Stimulated activated CD4-positive, alpha-beta T cell treated with anti-CD3 and anti-CD28 coated beads, Interleukin-12 subunit alpha, Interleukin-12 subunit beta, amount 100 ng/mL, for 4 hours (primary cell): ENCODE measurements at regions not wholly inside any gene's neighbourhood (a gene's known extent, or its start where the extent isn't known, plus 50 kb on each side); places are given as distances from the start of the nearest gene placed in this dataset.

Experiments used
- DNase-seq: peaks from one replicate; pipeline ENCODE4 v3.0.0-alpha.2; 2020

- no peak for DNase-seq
Observed at GRCh38 chr7:52114509-52114908, 797.9 kb upstream of the COBL start.

DNA sequence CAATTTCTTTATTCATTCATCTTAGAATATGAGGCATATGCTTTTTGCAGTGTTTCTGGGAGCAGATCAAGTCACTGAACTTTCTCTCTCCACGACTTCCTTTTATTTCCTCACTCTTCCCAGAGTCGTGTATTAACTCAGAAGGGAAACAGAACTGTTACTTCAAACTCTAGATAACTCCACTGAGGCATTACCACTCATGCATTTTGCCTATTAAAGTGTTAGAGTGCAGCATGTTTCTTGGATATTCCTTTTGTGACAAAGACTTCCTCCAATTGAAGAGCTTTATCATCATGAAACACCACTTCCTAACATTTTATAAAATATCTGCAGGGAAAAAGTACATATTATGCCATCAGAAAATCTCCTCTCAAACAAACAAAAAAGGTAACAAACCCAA lies 797.4 kb upstream of the COBL start:
- DNase-seq = no peak

DNA sequence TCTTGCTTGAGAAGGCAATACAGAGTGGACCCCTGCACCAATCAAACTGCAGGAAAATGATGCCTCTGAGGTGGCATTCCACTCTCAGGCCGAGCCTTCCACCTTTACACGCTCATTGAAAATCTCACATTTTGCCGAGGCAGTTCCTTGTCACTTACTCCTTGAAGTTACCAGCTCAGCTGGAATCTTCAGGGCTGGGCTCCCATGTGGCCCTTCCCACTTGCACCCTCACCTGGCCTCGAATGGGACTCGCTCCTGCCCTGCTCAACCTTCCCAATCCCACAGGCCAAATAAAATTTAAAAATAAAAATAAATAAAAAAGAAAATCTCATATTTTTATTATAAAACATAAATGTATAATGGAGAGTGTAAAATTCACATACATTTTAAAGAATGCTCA lies 790.7 kb upstream of the COBL start:
- DNase-seq = no peak

- DNase-seq = no peak
Observed at GRCh38 chr7:52095861-52096260, 779.3 kb upstream of the COBL start.

GRCh38 chr7:52091996-52092395 lies 775.4 kb upstream of the COBL start:
- no peak for DNase-seq

- DNase-seq = no peak
Observed at GRCh38 chr7:52091101-52091500, 774.5 kb upstream of the COBL start.

- no peak for DNase-seq
Observed at GRCh38 chr7:52088008-52088901, 771.6 kb upstream of the COBL start.

DNA sequence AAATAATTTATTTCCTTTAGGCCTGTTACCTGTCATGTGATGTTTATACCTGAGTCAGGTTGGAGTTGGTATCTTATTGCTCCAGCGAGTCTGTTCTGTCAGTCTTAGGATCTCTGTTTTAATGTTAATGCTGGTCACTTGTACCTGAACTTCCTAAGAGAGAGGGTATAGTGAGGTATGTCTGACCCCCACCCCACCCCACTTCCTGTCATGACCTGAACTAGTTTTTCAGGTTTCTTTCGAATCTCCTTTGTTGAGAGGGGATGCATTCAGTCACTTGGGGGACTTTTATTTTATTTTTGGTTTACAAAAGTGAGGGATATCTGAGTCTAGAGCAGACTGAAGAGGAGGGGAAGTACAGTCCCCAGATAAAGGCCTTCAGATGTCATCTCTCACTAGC lies 769.0 kb upstream of the COBL start:
- no peak for DNase-seq

GRCh38 chr7:52080493-52080892 lies 763.9 kb upstream of the COBL start:
- no peak for DNase-seq

- no peak for DNase-seq
Observed at GRCh38 chr7:52079726-52080125, 763.1 kb upstream of the COBL start.

- no peak for DNase-seq
Observed at GRCh38 chr7:52077571-52077970, 761.0 kb upstream of the COBL start.

DNA sequence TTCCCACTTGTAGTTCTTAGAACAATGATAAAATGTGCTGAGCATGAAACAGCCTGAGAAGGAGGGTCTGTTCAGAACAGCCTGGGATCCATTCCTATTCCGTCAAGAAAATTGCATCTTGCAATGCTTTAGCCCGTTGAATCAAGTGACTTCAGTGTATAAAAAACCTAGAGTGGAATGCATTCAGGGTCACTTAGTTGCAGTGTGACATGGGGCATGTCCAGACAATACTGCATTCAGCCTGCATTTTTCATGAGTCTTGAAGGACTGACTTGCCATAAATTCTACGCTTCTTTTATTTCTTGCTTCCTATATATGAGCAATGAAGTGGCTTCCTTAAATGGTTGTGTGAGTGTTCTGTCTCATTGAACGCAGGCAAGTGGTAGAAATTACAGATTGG lies 758.3 kb upstream of the COBL start:
- DNase-seq = no peak

DNA sequence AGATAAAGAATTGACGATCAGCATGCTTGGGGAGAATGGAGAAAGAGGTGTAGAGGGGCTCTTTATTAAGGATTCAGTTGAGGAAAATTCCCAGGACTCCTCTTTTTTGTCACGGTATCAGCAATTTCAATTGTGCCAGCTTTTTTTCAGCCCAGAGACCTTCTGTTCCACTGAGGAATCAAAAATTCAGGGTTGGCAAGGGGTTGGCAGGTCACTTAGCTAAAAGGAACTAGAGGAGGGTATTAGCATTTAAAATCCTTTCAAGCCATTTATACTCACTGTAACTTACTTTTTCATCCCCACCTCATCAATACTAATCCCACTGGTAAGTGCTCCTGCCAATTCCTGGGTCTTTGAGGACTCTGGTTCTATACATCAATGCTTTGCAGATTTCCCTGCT lies 757.5 kb upstream of the COBL start:
- no peak for DNase-seq

DNA sequence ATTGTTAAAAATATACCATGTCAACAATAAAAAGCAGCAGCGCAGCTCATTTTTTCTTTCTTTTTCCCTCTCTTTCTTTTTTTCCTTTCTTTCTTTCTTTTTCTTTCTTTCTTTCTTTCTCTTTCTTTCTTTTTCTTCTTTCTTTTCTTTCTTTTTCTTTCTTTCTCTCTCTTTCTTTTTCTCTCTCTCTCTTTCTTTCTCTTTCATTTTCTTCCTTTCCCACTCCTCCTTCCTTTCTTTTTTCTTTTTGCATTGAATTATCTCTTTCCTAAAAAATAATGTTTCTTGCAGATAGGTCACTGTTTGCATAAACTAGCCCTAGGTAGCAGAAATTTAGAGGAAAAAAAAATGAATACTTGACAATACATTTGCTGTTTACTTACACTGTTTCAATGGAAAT lies 755.1 kb upstream of the COBL start:
- no peak for DNase-seq

- no peak for DNase-seq
Observed at GRCh38 chr7:52064493-52064892, 747.9 kb upstream of the COBL start.

GRCh38 chr7:52061666-52062065 lies 745.1 kb upstream of the COBL start:
- no peak for DNase-seq

DNA sequence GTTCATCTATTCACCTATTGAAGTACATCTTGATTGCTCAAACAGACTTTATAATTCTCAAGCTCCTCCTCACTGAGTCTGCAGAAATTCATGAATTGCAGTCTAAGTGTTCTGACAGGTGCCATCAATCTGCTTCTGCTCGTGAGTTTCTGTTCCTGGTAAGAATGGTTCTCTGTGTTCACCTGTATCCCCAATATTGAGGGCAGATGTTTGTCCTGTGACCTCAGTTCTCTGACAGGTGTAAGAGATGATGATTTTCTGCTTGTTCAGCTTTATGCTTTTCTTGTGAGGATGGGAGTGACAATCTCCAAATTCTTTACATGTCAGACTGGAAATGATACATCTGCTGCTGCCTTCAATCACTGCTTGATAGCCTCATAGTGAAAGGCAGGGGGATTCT lies 736.9 kb upstream of the COBL start:
- no peak for DNase-seq

DNA sequence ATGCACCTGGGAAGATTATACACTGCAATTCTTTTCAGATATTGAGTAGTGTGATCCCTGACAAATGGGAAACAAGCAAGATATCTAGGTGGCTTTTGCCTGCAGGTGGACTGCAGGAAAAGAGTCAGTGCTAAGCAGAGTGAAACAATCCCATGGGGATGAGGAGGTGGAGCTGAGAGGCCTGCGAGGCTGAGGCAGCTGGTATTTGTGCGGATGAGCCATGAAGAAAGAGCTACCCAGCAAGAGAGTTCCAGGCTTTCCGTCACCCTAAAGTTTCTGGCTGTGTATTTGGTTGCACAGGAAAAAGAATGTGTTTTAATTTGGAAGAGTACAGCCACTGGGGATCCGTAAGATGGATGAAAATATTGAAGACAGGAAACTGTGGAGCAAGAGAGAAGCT lies 714.1 kb upstream of the COBL start:
- no peak for DNase-seq

DNA sequence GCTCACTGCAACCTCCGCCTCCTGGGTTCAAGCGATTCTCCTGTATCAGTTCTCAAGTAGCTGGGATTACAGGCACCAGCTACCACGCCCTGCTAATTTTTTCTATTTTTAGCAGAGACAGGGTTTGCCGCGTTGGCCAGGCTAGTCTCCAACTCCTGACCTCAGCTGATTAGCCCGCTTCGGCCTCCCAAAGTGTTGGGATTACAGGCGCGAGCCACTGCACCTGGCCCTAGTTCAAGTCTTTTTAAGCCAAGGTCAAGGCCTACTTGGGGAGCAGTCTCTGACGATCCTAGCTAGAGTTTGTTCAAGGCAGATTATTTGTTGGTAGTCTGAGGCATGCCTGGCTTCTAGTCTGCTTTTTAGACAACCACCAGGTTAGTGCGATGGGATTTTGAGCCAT lies 709.5 kb upstream of the COBL start:
- no peak for DNase-seq

DNA sequence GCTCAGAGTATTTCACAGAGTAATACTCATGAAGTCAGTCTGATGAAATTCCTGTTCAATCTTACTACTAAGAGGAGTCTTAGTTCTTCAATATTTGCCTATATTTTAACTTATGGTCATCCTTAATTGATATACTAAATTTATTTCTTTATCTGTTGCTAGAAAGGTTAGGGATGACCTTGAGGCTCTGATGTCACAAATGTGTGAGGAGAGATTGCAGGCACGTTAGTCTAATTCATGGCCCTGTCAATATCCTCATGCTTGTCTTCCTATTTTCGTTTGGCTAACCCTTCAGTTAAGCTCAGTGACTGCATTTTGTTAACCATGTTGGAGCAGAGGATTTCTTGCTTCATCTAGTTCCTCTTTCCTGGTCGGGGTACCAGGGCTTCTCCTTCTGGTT lies 704.7 kb upstream of the COBL start:
- no peak for DNase-seq

DNA sequence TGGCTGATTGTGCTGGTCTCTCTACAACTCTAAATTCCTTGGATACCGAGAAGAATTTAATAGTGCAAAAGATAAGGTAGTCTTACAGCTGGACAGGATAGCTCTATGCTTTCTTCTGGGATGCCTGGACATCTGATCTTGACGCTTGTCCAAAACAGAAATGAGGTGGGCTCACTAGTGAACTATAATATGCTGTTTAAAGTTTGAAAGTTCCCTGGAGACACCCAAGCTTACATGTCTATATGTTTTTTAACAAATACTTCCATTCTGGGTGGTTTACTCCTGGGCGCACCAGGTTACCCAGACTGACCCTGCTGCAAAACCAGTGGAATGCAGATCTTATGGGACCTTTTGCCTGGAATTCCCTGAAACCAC lies 702.1 kb upstream of the COBL start:
- DNase-seq = no peak

- no peak for DNase-seq
Observed at GRCh38 chr7:52017802-52018679, 701.4 kb upstream of the COBL start.

DNA sequence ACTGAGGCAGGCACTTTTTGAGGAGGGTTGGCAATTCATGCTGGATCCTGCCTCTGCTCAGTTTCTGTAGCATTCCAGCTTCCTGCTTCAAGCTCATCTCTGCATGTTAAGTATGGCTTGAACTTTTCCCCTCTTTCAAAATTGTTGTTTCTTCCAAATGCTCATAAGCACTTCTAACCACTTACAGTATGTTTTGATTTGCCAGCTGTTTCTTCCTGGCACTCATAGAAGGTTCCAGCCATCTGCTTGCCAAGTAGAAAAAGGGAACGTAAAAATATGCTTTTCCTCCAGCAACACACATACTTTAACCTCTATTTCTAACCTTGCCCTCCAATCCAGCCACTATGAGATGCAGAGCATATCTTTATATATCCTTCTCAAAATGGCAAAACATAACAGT lies 692.6 kb upstream of the COBL start:
- DNase-seq = no peak

- DNase-seq = no peak
Observed at GRCh38 chr7:52006674-52007073, 690.1 kb upstream of the COBL start.
